GM18870 (cell line): ENCODE measurements at regions not wholly inside any gene's neighbourhood (a gene's known extent, or its start where the extent isn't known, plus 50 kb on each side); places are given as distances from the start of the nearest gene placed in this dataset.

Source experiments
- ATAC-seq: cut with Tn5 transposase; IDR thresholded peaks from one replicate; pipeline ENCODE4 v1.9.1; 2021; ENCODE audit warnings: moderate library complexity; ENCODE audit not compliant: unreplicated experiment

DNA sequence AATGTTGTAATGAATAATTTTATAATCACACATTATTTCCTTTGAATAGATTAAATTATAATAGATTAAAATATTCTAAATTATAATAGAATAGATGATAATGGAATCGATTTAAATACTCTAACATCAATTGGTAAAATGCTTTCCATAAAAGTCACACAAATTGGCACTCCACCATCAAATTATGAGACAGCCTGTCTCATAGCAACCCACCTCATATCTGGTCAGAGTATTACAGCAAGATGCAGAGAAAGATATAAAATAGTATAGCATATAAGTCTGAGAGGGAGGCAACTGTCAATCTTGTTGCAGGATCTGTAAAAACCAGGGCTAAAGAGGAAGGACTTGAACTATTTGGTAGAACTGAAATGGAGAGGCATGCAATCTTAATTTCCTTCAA, 98.4 kb upstream of the NCKAP5 start:
- ATAC-seq, result no peak

DNA sequence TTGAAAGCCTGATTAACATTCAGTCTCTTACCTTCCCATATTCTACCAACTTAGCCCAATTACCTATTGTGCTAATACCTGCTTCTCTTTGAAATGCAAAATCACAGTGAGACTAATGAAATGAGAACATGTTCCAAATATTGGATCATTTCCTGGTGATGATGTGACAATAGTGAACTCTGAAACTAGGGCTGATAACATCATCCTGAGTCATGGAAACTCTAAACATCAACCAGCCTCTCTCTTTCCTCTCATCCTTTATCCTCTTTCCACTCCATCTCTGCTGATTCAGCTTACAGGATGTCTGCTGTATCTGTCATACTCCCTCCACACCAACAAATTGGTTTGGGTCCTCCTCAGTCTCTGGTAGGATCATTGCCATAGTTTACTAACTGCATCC, 98.8 kb upstream of the NCKAP5 start:
- no peak for ATAC-seq

DNA sequence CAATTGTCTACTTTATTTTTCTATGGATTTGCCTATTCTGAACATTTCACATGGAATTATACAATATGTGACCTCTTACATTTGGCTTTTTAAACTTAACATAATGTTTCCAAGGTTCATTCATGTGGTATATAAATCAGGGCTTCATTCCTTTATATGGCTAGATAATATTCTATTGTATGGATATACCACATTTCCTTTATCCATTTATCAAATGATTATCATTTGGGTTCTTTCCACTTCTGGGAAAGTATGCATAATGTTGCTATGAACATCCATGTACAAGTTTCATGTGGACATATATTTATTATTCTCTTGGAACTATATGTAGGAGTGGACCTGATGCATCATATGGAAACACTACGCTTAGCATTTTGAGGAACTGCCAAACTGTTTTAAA, 99.7 kb upstream of the NCKAP5 start:
- ATAC-seq, result no peak

DNA sequence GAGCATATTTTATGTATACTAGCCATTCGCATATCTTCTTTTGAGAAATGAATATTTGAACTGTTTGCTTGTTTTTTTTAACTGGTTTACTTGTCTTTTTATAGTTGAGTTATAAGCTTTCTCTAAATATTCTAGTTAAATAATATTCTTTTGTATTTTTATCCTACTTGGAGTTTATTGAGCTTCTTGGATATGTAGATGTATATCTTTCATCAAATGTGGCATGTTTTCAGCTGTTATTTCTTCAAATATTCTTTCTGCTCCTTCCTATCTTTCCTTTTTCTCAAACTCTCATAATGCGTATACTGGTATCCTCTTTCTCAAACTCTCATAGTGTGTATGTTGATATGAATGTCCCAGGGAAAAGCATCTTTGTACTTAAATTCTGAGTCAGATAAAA, 100.3 kb upstream of the NCKAP5 start:
- no peak for ATAC-seq

DNA sequence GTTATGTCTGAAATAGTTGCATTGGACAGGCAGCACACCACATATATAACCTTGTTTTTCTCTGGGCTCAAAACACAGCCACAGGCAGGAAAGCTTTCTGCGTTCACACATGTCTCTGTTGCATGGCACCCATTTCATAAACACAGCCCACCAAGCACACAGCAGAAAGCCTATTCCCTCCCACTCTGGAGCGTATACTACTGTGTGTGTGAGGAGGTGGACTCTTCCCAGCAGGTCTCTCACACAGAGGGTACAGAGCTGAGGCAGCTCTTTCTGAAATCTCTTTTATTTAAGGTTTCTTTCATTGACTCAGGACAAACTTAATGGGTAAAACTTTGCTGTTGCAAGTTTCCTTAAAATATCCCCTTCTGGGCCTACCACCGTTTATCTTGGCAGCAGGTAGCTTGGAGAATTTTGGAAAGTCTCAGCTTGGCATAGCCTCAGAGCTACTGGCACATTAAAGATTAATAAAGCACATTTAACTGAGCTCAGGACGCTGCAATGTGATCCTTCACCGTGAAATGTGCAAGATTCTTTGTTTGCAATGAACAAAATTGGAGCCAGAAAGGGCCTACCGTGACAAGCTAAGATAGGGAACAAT, 105.1 kb upstream of the NCKAP5 start:
- no peak for ATAC-seq

DNA sequence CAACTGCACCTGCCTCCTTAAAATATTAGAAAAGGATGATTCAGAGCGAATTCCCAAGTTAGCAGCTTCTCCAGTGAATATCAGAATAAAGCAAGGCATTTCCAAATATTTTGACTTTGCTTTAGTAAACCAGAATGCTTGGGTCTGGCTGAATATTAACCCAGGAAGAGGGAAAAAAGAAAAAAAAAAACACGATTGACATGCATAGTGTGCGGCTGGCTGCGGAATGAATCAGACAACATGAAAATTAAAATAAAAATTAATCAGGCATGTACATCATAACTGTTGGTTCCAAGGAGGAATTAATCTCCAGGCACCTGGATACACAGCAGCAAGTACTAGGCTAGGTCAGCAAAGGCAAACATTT, 105.8 kb upstream of the NCKAP5 start:
- no peak for ATAC-seq

DNA sequence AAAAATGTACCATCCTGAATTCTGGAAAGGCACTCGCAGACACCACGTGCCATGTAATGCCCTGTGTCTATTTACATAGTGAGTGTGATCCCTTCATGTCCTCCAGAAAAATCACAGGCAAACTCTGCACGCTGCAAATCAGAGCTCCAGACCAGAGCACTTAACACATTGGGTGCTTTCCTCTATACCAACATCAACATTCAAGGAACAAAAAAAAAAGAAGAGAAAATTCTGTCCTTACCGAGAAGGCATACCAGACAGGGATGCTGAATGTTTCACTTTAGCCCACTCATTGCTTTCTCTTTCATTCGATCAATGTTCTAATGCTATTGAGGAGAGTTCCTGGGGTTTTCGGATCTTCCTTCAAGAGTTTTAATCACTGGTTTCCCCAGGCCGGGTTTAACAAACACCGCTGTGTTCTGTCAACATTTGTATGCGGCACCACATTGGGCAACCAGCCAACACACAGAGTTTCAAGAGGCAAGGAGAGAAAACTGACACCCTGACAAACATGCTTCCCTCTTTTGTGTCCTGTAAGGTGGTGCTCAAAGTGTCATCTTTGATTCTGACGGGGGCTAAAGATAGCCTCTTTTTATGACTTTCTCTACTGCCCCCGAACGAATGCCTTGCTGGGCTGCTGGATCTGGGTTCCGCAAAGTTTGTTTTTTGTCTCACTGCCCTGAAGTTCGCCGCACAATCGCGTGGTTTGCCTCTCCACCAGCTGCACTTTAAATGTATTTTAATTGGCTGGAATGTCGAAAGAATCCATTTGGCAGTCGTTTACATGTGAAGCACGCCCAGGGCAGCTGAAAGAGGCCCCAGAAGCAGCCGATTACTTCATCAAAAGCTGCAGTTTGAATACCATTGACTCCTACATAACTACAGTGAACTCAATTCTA, 106.4 kb upstream of the NCKAP5 start:
- no peak for ATAC-seq

DNA sequence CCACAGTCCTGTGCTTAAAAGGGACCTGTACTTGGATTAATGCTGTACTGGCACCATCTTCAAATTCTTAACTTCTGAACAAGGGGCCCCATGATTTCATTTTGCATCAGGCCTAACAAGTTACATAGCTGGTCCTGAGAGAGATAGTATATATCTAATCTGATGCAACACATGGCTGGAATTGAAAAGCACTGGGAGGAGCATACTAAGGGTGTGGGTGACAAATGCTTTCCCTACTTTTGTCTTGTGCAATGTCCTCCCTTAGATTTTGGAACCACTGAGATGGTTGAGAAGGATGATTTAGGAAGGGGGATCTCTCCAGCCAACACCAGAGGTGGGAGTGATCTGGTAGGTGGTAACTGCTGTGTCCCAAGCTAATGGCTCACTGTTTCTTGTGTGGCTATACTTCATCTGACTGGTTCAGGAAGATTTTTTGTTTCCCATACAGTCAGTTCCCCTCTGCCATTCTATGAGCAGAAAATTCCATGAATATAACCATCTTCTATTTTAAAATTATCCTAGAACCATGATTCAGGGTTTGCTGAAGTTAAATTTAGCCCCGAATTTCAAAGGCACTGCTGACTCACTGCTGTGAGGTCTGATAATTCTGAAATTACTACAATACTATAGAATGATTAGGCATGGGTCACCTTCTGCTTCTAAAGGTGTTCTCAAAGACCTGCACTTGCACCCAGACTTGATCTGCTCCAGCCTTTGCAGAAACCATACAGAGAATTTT, 108.3 kb upstream of the NCKAP5 start:
- ATAC-seq, result no peak

DNA sequence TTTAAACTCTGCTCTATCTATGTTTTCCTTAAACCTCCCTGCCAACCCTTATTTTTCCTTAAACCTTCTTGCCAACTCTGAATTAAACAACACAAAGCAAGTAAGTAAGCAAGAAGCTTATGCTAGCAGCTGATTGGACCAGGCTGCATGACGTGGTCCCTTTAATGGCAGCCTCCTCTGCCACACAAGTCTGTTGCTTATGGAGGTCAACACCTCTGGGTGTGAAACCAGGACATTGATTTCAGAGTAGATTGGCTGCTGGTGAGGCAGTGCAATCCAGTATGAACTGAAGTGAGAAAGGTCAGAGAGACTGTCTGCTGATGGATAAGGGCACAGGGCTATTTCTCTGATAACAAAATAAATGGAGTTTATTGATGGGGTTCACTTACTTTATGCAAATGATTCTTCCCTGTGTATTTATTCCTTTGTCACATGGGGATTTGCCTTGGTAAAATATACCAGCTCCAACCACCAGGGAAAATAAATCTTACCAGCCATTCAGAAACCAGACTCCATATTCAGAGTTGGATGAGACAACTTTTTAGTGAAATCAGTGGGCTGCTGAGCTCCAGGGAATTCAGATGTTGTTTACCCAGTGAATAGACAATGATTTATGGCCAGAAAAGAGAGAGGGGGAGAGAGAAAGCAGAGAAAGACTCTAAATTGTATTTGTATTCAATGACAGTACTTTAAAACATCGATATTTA, 112.2 kb upstream of the NCKAP5 start:
- ATAC-seq, result no peak

DNA sequence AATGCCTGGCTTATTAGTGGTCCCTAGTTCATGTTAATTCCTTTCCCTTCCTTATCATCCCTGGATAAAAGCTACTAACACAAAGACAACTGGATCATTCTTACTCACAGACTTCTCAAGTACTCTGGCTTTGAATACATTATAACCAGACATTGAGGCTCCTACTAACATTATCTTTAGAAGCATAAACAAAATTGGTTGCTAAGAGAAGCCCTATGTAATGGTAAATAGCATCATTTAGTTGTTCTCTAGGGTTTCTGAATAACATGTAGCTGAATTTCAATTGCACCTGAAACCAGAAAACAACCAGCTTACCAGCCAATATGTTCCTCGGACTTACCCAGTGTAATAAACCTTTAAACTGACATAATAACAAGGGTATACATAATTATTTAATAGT, 114.1 kb upstream of the NCKAP5 start:
- ATAC-seq, result no peak

DNA sequence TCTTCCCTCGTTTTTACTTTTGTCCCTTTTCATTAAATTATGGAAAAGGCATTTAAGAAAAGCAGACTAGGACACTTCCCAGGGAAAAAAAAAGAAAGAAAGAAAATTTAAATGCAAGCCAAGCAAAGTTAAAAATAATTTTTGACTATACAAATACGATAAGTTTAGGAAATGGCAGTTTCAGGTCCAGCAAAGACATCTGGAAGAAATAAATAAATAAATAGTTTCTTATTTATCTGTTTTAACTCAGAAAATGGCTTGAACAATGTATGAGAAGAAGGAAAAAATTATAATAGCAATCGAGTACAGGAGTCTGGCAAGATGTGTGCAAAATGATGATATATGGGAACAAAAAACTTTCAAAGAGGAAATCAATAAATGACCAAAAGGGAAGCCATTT, 114.6 kb upstream of the NCKAP5 start:
- ATAC-seq, result no peak

DNA sequence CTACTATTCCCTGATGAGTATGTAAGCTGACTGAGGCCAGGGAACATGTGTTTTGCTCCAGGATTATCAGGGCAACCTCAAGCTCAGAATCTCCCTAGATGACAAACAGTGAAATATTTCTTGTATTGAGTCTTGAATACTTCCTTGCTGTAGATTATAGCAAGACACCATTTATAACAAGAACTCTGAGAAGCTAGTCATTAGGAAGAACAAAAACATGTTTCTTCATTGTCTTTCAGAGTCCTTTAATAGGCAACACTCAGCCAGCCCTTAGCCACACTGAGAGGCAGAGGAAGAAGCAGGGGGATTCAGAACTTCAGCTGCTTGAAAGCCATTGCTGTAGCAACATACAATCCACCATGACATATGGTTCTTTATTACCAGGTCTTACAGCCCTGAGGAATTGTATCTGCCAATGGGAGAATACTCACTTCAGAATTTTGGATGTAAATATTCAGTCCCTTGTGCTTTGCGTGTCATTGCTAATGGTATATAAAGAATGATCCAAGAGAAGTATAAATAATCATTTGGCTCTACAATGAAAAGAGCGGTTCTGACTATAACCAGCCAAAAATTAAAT, 117.5 kb upstream of the NCKAP5 start:
- no peak for ATAC-seq

DNA sequence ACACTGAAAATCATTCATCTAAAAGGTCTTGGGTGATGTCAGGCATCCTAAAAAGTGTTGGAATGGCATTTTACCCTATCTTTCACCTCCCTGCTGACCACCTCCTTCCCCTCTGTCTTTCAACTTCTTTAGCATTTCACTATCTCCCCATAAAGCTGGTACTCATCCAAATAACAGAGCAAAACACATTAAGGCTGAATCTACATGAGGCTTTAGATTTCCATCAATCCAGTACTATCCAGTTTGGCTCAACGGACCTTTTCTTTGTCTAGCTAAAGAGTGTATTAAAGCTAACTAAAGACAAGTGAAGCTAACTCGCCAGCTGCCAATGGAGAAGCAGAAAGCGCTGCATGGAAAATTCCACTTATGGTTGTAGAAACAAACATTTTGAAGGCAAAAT, 122.5 kb upstream of the NCKAP5 start:
- ATAC-seq, result no peak

DNA sequence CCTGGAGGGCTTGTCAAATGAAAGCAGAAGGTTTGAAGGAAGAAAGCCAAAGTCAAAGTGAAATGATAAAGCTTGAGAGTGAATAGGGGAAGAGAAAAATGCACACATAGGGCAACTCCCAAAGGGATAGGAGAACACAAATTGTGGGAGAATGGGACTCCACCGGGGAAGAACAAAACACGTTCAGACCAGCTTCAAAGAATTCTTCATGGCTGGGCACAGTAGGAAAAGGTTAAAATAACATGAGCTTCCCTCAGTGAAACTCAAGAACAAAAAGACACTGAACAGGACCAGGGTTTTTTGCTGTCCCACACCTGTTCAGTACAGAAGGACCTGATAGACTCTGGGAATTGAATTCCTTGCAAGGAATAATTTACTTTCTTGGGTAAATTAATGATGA, 123.1 kb upstream of the NCKAP5 start:
- ATAC-seq, result no peak

DNA sequence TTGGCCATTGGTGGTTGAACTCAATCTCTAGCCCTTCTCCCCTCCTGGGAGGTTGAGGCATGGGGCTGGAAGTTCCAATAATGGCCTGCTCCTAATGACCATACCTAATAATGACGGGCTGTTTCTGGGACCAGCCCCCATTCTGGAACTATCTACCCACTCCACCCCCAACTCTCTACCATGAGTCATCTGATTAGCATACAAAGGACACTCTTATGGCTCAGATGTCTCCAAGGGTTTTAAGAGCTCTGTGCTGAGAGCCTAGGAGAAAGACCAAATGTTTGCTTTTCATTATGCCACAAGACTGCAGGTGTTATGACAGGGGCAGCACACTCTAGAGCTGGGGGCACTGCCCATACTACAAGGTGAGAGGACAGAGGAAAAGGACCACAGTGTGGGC, 137.0 kb upstream of the NCKAP5 start:
- ATAC-seq, result no peak

DNA sequence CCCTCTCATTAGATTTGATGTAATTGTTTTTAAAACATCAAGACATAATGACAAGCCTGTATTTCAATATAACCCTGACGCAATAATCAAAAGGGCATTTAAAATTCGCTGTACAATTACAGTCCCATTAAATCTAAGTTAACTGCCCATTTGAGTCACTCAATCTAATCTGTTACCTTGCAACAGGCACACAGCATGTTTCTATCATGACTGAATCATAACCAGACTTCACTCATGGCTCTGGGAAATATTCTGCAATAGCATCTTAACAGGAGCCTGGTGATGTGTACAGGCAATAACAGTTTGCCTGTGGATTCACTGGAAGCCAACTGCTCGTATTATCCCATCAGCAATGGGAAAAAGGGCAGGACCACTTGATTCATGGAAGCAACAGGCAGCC, 142.3 kb upstream of the NCKAP5 start:
- ATAC-seq, result no peak

DNA sequence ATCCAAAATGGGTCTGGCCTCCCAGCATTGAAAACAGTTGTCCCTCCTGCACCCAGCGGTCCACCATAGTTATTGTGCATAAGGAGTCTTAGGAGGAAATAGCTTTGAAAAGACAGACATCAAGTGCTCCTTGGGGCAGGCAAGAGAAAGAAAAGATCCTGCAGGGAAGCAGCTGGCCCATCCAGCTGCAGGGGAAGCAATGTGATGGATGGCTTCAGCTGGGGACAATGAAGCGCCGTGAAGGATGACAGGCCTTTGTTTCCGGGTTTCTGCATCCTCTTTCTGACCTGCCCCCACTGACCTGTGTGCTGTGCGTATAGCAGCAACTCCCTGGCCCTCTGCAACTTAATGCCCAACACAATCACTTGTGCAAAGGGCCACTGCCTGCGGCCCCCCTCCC, 142.9 kb upstream of the NCKAP5 start:
- ATAC-seq, result no peak

DNA sequence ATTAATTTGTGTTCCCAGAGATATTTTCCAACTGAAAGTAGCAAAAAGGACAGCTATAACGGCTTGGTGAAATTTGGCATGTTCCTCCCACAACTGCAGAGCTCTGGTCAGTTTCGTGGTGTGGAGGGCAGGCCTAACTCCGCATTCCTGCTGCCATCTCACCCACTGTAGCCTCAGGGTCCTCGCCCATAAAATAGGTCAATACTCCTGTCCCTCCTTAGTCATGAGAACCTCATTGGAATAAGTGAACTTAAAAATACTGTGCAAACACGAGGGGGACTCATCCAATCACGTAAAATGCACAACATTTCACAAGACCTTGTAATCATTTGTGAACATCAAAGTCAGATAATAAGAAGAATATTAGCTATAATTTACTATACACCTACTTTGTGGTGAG, 143.5 kb upstream of the NCKAP5 start:
- ATAC-seq, result no peak

DNA sequence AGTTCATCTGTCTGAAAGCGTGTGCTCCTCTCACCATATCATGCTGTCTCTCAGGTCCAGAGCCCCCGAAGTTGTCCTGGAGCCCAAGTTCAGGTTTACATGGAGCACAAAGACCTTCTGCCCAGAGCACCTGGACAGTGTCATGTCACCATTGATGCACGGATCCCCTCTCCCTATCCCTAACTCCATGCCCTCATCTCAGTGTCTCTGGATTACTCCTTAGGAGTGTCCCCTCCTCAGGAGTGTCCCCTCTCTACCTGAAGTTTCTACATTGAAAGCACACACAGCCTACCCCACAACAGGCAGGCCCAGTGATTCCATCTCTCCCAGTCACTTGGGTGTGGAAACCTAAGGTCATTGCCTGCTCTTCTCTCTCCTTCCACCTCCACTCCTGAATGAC, 144.1 kb upstream of the NCKAP5 start:
- ATAC-seq, result no peak

DNA sequence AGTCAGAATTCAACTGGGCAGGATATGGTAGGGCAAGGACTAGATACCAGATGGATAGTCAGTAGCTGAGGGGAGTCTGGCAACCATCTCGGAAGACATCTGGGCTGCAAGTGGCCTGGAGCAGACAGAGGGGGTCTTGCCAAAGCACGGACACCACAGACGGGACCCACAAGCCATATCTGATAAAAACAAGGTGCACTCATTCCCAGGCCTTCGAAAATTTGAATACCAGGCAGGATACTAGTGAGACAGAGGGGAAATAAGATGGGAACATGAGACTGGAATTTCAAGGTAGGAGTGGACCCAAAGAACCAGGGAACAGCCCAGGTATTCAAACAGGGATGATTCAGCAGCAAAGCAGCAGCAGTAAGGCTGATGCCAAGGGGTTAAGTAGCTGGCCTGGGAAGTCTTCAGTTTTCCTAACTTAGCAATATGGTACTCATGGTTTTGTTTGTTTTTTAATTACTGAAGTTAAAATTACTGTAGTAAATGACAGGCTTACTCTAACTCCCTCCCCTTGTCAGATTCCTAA, 144.9 kb upstream of the NCKAP5 start:
- no peak for ATAC-seq

DNA sequence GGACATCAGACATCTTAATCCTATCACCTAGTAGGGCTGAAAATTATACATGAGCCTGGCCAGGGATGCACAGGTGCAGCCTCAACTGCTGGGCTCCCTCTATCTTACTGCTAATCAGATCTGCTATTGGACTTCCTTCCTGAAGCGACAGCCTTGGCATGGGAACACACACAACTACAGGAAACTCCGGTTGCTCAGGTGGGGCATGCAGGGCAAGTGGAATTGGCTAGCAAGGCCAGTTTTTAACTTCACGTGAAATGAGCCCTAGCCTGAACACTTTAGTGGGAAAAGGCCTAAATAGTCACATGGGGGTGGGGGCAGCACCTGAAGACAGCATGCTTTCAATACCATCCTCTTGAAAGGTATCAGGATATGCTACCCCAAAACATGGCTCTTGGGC, 147.9 kb upstream of the NCKAP5 start:
- ATAC-seq, result no peak
